Fibroblast of lung (primary cell): ENCODE measurements at regions not wholly inside any gene's neighbourhood (a gene's known extent, or its start where the extent isn't known, plus 50 kb on each side); places are given as distances from the start of the nearest gene placed in this dataset.

ENCODE experiments used
- DNase-seq, 2 donors: peaks; one replicate each; pipeline versions ENCODE4 v3.0.0 to v3.0.0-alpha.2; 2010; ENCODE audit warnings: low read depth in 2 of 2
- H2AFZ ChIP-seq: 2 replicates; pipeline ENCODE4 v1.5.1; 2012; ENCODE audit warnings: low read length, control low read depth, inconsistent platforms
- H3K27ac ChIP-seq: 2 replicates; pipeline ENCODE4 v1.5.1; 2011; ENCODE audit warnings: low read length, control low read depth; ENCODE audit not compliant: insufficient read depth
- H3K27me3 ChIP-seq: 2 replicates; pipeline ENCODE4 v1.5.1; 2011; ENCODE audit warnings: mild to moderate bottlenecking, low read length; ENCODE audit not compliant: control insufficient read depth, insufficient read depth
- H3K36me3 ChIP-seq: 2 replicates; pipeline ENCODE4 v1.5.1; 2011; ENCODE audit warnings: low read length; ENCODE audit not compliant: control insufficient read depth, insufficient read depth
- H3K4me1 ChIP-seq: 2 replicates; pipeline ENCODE4 v1.5.1; 2011; ENCODE audit warnings: low read length; ENCODE audit not compliant: control insufficient read depth, insufficient read depth; ENCODE audit errors: extremely low read depth
- H3K4me2 ChIP-seq: 2 replicates; pipeline ENCODE4 v1.5.1; 2011; ENCODE audit warnings: low read length, control low read depth; ENCODE audit not compliant: insufficient read depth; ENCODE audit errors: extremely low read depth
- H3K4me3 ChIP-seq, 4 experiments: fragments of 200-600 bp in 1 of 4; sonication (generic) in 1 of 4; replicated peaks in 1 of 4; 2 replicates each; pipeline ENCODE4 v1.5.1; 2011 to 2016; ENCODE audit warnings: low read length in 4 of 4, low read depth in 3 of 4, mild to moderate bottlenecking in 3 of 4, control low read depth in 2 of 4, inconsistent platforms in 1 of 4, mixed read lengths in 1 of 4; ENCODE audit not compliant: insufficient read depth in 1 of 4; ENCODE audit errors: control extremely low read depth in 1 of 4
- H3K79me2 ChIP-seq: 2 replicates; pipeline ENCODE4 v1.5.1; 2012; ENCODE audit warnings: mild to moderate bottlenecking, low read length, inconsistent platforms; ENCODE audit not compliant: control insufficient read depth, insufficient read depth
- H3K9ac ChIP-seq: 2 replicates; pipeline ENCODE4 v1.5.1; 2011; ENCODE audit warnings: mild to moderate bottlenecking, low read length, control low read depth; ENCODE audit not compliant: insufficient read depth
- H3K9me3 ChIP-seq: 2 replicates; pipeline ENCODE4 v1.5.1; 2012; ENCODE audit warnings: low read depth, low read length; ENCODE audit not compliant: control insufficient read depth, insufficient read depth
- H4K20me1 ChIP-seq: 2 replicates; pipeline ENCODE4 v1.5.1; 2011; ENCODE audit warnings: low read length; ENCODE audit not compliant: control insufficient read depth, insufficient read depth; ENCODE audit errors: extremely low read depth
- EZH2 ChIP-seq: IDR thresholded peaks from 2 replicates; pipeline ENCODE4 v1.5.1; 2012; ENCODE audit warnings: low read length, control low read depth, mild to moderate bottlenecking; ENCODE audit errors: missing control alignments
- TF ChIP-seq, protein P1 (sequence below), 2 donors: IDR thresholded peaks in 1 of 2; conservative IDR thresholded peaks in 1 of 2; 1 replicate in 1 of 2; 2 replicates in 1 of 2; pipeline ENCODE4 v1.5.1; 2011 to 2012; ENCODE audit warnings: low read length in 2 of 2, control low read depth in 1 of 2, inconsistent platforms in 1 of 2, low read depth in 1 of 2, mild to moderate bottlenecking in 1 of 2

DNA sequence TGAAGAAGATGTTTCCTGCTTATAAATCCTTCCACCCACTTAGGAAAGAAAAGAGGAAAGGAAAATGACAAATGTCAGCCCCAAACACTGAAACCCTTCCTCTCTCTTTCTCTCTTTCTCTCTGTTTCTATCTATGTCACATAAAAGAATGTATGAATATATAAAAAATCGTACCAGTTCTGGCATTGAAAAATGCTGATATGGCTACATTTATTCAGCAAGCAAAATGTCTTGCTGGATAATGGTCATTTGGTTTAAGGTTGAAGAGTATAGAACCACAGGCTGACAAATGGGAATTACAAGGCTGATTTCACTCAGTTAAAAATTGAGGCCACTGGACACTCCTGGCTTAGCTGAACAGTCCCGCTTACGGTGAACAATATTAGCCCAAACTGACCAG is 335.9 kb downstream of the PARP8 start:
- Histone ChIP-seq H3K9me3 (no peaks in the 10 kb centered on the region), H3K4me2 (no peak overlapping the region), H3K27me3 (no peaks in the 10 kb centered on the region), H3K27ac (no peak overlapping the region), H3K4me3 (no peak overlapping the region), H3K9ac (no peak overlapping the region), H2AFZ (no peak overlapping the region), H3K4me1 (no peaks in the 10 kb centered on the region), H4K20me1 (no peaks in the 10 kb centered on the region), H3K79me2 (no peaks in the 10 kb centered on the region), H3K36me3 (no peaks in the 10 kb centered on the region)
- TF ChIP-seq, protein P1, sequence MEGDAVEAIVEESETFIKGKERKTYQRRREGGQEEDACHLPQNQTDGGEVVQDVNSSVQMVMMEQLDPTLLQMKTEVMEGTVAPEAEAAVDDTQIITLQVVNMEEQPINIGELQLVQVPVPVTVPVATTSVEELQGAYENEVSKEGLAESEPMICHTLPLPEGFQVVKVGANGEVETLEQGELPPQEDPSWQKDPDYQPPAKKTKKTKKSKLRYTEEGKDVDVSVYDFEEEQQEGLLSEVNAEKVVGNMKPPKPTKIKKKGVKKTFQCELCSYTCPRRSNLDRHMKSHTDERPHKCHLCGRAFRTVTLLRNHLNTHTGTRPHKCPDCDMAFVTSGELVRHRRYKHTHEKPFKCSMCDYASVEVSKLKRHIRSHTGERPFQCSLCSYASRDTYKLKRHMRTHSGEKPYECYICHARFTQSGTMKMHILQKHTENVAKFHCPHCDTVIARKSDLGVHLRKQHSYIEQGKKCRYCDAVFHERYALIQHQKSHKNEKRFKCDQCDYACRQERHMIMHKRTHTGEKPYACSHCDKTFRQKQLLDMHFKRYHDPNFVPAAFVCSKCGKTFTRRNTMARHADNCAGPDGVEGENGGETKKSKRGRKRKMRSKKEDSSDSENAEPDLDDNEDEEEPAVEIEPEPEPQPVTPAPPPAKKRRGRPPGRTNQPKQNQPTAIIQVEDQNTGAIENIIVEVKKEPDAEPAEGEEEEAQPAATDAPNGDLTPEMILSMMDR (conservative IDR thresholded peaks at IDR 0.05 in 1 of 2, IDR thresholded peaks at IDR 0.05 in 1 of 2; ENCODE audit: low read depth in 1 of 2, low read length in 2 of 2) = no peak
- no peak for TF ChIP-seq EZH2
- no peak for DNase-seq

DNA sequence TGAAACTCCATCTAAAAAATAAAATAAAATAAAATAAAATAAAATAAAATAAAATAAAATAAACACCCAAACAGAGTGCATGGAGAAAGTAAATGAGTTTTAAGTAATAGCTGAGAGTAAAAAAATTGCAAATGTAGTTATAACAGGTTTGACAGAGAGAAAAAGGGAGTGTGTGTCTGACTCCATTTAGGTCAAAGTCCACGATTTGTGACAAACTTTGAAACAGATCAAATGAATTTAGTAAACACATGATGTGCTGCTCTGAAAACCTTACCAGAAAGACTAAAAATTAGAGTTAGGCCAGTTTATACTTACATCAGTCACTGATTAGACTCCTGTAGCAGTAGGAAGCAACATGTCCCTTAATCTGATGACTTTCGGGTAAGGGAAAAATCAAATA is 346.6 kb downstream of the PARP8 start:
- H3K4me2 ChIP-seq = no peak overlapping the region

DNA sequence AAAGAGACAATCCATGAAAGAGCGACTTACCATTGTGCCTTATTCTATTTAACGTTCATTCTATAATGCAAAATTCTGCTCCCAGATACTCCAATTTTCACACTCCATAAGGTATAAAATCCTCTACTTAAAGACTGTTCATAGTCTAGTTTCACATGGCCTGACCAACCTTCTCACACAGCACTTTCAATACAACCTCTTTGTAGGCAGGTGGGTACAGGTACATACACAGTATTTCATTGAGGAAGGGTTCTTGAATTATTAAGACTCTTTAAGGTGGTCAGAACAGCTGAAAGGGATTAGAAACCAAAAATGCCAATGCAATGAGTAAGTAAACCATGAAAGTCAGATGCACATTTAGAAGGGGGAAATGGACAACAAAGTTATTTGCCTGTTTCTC is 352.0 kb downstream of the PARP8 start:
- TF ChIP-seq, protein P1 (conservative IDR thresholded peaks at IDR 0.05 in 1 of 2, IDR thresholded peaks at IDR 0.05 in 1 of 2; ENCODE audit: low read depth in 1 of 2, low read length in 2 of 2) = no peak
- no peak for TF ChIP-seq EZH2
- no peaks in the 10 kb centered on the region for H3K4me1 ChIP-seq
- no peak overlapping the region for H3K9ac ChIP-seq
- no peak overlapping the region for H3K4me2 ChIP-seq
- H3K4me3 ChIP-seq = no peak overlapping the region
- no peak overlapping the region for H3K27ac ChIP-seq
- H3K36me3 ChIP-seq = no peaks in the 10 kb centered on the region
- no peak for DNase-seq
- H3K79me2 ChIP-seq = no peaks in the 10 kb centered on the region
- H3K9me3 ChIP-seq = no peaks in the 10 kb centered on the region
- no peaks in the 10 kb centered on the region for H3K27me3 ChIP-seq
- no peaks in the 10 kb centered on the region for H4K20me1 ChIP-seq
- H2AFZ ChIP-seq = no peak overlapping the region

More for the DNA sequence above, 346.6 kb downstream of the PARP8 start:
- no peaks in the 10 kb centered on the region for H4K20me1 ChIP-seq
- no peak overlapping the region for H3K9ac ChIP-seq
- no peak for DNase-seq
- no peak overlapping the region for H3K4me3 ChIP-seq
- H3K4me1 ChIP-seq = no peaks in the 10 kb centered on the region
- no peak overlapping the region for H3K27ac ChIP-seq
- no peak overlapping the region for H2AFZ ChIP-seq
- no peaks in the 10 kb centered on the region for H3K9me3 ChIP-seq
- no peaks in the 10 kb centered on the region for H3K79me2 ChIP-seq
- H3K27me3 ChIP-seq = no peaks in the 10 kb centered on the region
- TF ChIP-seq EZH2 = no peak
- TF ChIP-seq, protein P1 (conservative IDR thresholded peaks at IDR 0.05 in 1 of 2, IDR thresholded peaks at IDR 0.05 in 1 of 2; ENCODE audit: low read depth in 1 of 2, low read length in 2 of 2) = no peak
- no peaks in the 10 kb centered on the region for H3K36me3 ChIP-seq
